ENCODE measurements at regions not wholly inside any gene's neighbourhood (a gene's known extent, or its start where the extent isn't known, plus 50 kb on each side); places are given as distances from the start of the nearest gene placed in this dataset.

- Histone ChIP-seq H3K79me2 (ENCODE audit: control insufficient read depth, insufficient read depth, low read length) (no peaks in the 10 kb centered on the region), H4K20me1 (ENCODE audit: control insufficient read depth, extremely low read depth, insufficient read depth, low read length) (no peaks in the 10 kb centered on the region), H3K9me3 (ENCODE audit: control insufficient read depth, insufficient read depth, low read depth, low read length) (no peaks in the 10 kb centered on the region), H3K27ac (ENCODE audit: insufficient read depth, low read length) (no peak overlapping the region), H3K9ac (ENCODE audit: insufficient read depth, low read length) (no peak overlapping the region), H3K4me1 (ENCODE audit: control insufficient read depth, extremely low read depth, insufficient read depth, low read length) (no peaks in the 10 kb centered on the region), H3K4me3 (replicated peaks in 1 of 4; ENCODE audit: control extremely low read depth in 1 of 4, insufficient read depth in 1 of 4, low read depth in 3 of 4, low read length in 4 of 4) (no peak overlapping the region), H3K4me2 (ENCODE audit: extremely low read depth, insufficient read depth, low read length) (no peak overlapping the region), H3K27me3 (ENCODE audit: control insufficient read depth, insufficient read depth, low read length) (no peaks in the 10 kb centered on the region), H2AFZ (ENCODE audit: low read length) (no peak overlapping the region), H3K36me3 (ENCODE audit: control insufficient read depth, insufficient read depth, low read length) (no peaks in the 10 kb centered on the region)
- DNase-seq (ENCODE audit: low read depth in 2 of 2): no peak
- TF ChIP-seq CTCF (conservative IDR thresholded peaks at IDR 0.05 in 1 of 2, IDR thresholded peaks at IDR 0.05 in 1 of 2; ENCODE audit: low read depth in 1 of 2, low read length in 2 of 2): no peak
- TF ChIP-seq EZH2 (IDR thresholded peaks at IDR 0.05; ENCODE audit: low read length, missing control alignments): no peak
Measured at GRCh38 chr5:40006260-40006659, 581.5 kb upstream of the DAB2 start.

GRCh38 chr5:40001796-40002195, 577.0 kb upstream of the DAB2 start:
- Histone ChIP-seq H3K4me1 (ENCODE audit: control insufficient read depth, extremely low read depth, insufficient read depth, low read length) (no peaks in the 10 kb centered on the region), H3K4me2 (ENCODE audit: extremely low read depth, insufficient read depth, low read length) (no peak overlapping the region), H2AFZ (ENCODE audit: low read length) (no peak overlapping the region), H4K20me1 (ENCODE audit: control insufficient read depth, extremely low read depth, insufficient read depth, low read length) (no peaks in the 10 kb centered on the region), H3K9ac (ENCODE audit: insufficient read depth, low read length) (no peak overlapping the region), H3K4me3 (replicated peaks in 1 of 4; ENCODE audit: control extremely low read depth in 1 of 4, insufficient read depth in 1 of 4, low read depth in 3 of 4, low read length in 4 of 4) (no peak overlapping the region), H3K36me3 (ENCODE audit: control insufficient read depth, insufficient read depth, low read length) (no peaks in the 10 kb centered on the region), H3K79me2 (ENCODE audit: control insufficient read depth, insufficient read depth, low read length) (no peaks in the 10 kb centered on the region), H3K27me3 (ENCODE audit: control insufficient read depth, insufficient read depth, low read length) (no peaks in the 10 kb centered on the region), H3K27ac (ENCODE audit: insufficient read depth, low read length) (no peak overlapping the region), H3K9me3 (ENCODE audit: control insufficient read depth, insufficient read depth, low read depth, low read length) (no peaks in the 10 kb centered on the region)
- no peak for DNase-seq (ENCODE audit: low read depth in 2 of 2)
- TF ChIP-seq CTCF (conservative IDR thresholded peaks at IDR 0.05 in 1 of 2, IDR thresholded peaks at IDR 0.05 in 1 of 2; ENCODE audit: low read depth in 1 of 2, low read length in 2 of 2) (no peak), EZH2 (IDR thresholded peaks at IDR 0.05; ENCODE audit: low read length, missing control alignments) (no peak)

GRCh38 chr5:39998518-39998917, 573.7 kb upstream of the DAB2 start:
- Histone ChIP-seq H4K20me1 (ENCODE audit: control insufficient read depth, extremely low read depth, insufficient read depth, low read length) (no peaks in the 10 kb centered on the region), H3K4me1 (ENCODE audit: control insufficient read depth, extremely low read depth, insufficient read depth, low read length) (no peaks in the 10 kb centered on the region), H3K36me3 (ENCODE audit: control insufficient read depth, insufficient read depth, low read length) (no peaks in the 10 kb centered on the region), H3K27ac (ENCODE audit: insufficient read depth, low read length) (no peak overlapping the region), H2AFZ (ENCODE audit: low read length) (no peak overlapping the region), H3K9ac (ENCODE audit: insufficient read depth, low read length) (no peak overlapping the region), H3K9me3 (ENCODE audit: control insufficient read depth, insufficient read depth, low read depth, low read length) (no peaks in the 10 kb centered on the region), H3K27me3 (ENCODE audit: control insufficient read depth, insufficient read depth, low read length) (no peaks in the 10 kb centered on the region), H3K4me2 (ENCODE audit: extremely low read depth, insufficient read depth, low read length) (no peak overlapping the region), H3K79me2 (ENCODE audit: control insufficient read depth, insufficient read depth, low read length) (no peaks in the 10 kb centered on the region), H3K4me3 (replicated peaks in 1 of 4; ENCODE audit: control extremely low read depth in 1 of 4, insufficient read depth in 1 of 4, low read depth in 3 of 4, low read length in 4 of 4) (no peak overlapping the region)
- no peak for TF ChIP-seq CTCF (conservative IDR thresholded peaks at IDR 0.05 in 1 of 2, IDR thresholded peaks at IDR 0.05 in 1 of 2; ENCODE audit: low read depth in 1 of 2, low read length in 2 of 2)
- no peak for TF ChIP-seq EZH2 (IDR thresholded peaks at IDR 0.05; ENCODE audit: low read length, missing control alignments)
- DNase-seq (ENCODE audit: low read depth in 2 of 2): peak in 1 of 2 donors; percentile 27

All from fibroblast of lung (primary cell).